SK-N-SH (cell line): ENCODE measurements at regions not wholly inside any gene's neighbourhood (a gene's known extent, or its start where the extent isn't known, plus 50 kb on each side); places are given as distances from the start of the nearest gene placed in this dataset.

Source experiments
- CTCF ChIA-PET: fragments of 300-600, 350-600 bp; formaldehyde crosslinking; extraction: SDS; loops from one replicate; lab custom pipeline; 2021; lab: Yijun Ruan, JAX
- POLR2A ChIA-PET: fragments of 350-600 bp; sonication (Branson Sonifier 250); formaldehyde crosslinking; extraction: SDS; loops from one replicate; lab custom pipeline; 2020; ENCODE audit warnings: antibody characterized with exemption, inconsistent platforms; lab: Yijun Ruan, JAX
- DNase-seq: peaks from one replicate; pipeline ENCODE4 v3.0.0; 2012
- H2AFZ ChIP-seq: fragments of 200-600 bp; sonication (generic); 2 replicates; pipeline ENCODE4 v1.8.1; 2016; ENCODE audit warnings: antibody characterized with exemption, mild to moderate bottlenecking, low read depth
- H3F3A ChIP-seq: fragments of 200-600 bp; sonication (generic); replicated peaks from 2 replicates; pipeline ENCODE3; 2016; ENCODE audit warnings: antibody characterized with exemption, mild to moderate bottlenecking; ENCODE audit not compliant: insufficient read depth
- H3K27ac ChIP-seq, 2 experiments: fragments of 200-500 bp in 1 of 2; fragments of 200-600 bp in 1 of 2; sonication (Bioruptor generic) in 1 of 2; sonication (generic), shearing (Covaris generic) in 1 of 2; 2 replicates each; pipeline versions ENCODE4 v1.5.1 to v1.6.1; 2014 to 2016; ENCODE audit warnings: low read depth in 2 of 2, inconsistent platforms in 1 of 2, low read length in 1 of 2, mild to moderate bottlenecking in 1 of 2, mixed read lengths in 1 of 2
- H3K27me3 ChIP-seq: fragments of 200-600 bp; sonication (generic), shearing (Covaris generic); 2 replicates; pipeline ENCODE4 v1.6.1; 2016; ENCODE audit warnings: mixed run types; ENCODE audit not compliant: insufficient read depth
- H3K36me3 ChIP-seq, 2 experiments: fragments of 200-500 bp in 1 of 2; fragments of 200-600 bp in 1 of 2; sonication (Bioruptor generic) in 1 of 2; sonication (generic) in 1 of 2; replicated peaks in 1 of 2; 2 replicates each; pipeline versions ENCODE3 to v1.5.1; 2014 to 2016; ENCODE audit warnings: low read length in 1 of 2, mild to moderate bottlenecking in 1 of 2; ENCODE audit not compliant: insufficient read depth in 2 of 2, control insufficient read depth in 1 of 2
- H3K4me1 ChIP-seq, 2 experiments: fragments of 200-500 bp in 1 of 2; fragments of 200-600 bp in 1 of 2; sonication (Bioruptor generic) in 1 of 2; sonication (generic), shearing (Covaris generic) in 1 of 2; 2 replicates each; pipeline versions ENCODE4 v1.5.1 to v1.6.1; 2014 to 2016; ENCODE audit warnings: low read depth in 1 of 2, low read length in 1 of 2, mixed run types in 1 of 2; ENCODE audit not compliant: insufficient read depth in 2 of 2, control insufficient read depth in 1 of 2
- H3K4me2 ChIP-seq: fragments of 200-600 bp; sonication (generic), shearing (Covaris generic); 2 replicates; pipeline ENCODE4 v1.6.1; 2017; ENCODE audit warnings: mixed run types
- H3K4me3 ChIP-seq, 2 experiments: fragments of 200-500 bp in 1 of 2; fragments of 200-600 bp in 1 of 2; sonication (Bioruptor generic) in 1 of 2; sonication (generic), shearing (Covaris generic) in 1 of 2; 2 replicates each; pipeline versions ENCODE4 v1.5.1 to v1.8.1; 2014 to 2016; ENCODE audit warnings: low read depth in 2 of 2, inconsistent platforms in 1 of 2, low read length in 1 of 2, mild to moderate bottlenecking in 1 of 2, mixed read lengths in 1 of 2, moderate library complexity in 1 of 2
- H3K79me2 ChIP-seq: fragments of 200-600 bp; sonication (generic); 2 replicates; pipeline ENCODE4 v1.8.1; 2017; ENCODE audit warnings: mild to moderate bottlenecking; ENCODE audit not compliant: insufficient read depth
- H3K9ac ChIP-seq: fragments of 200-600 bp; sonication (generic); 2 replicates; pipeline ENCODE4 v1.6.1; 2017; ENCODE audit warnings: mixed run types
- H3K9me2 ChIP-seq: fragments of 200-600 bp; sonication (generic); 2 replicates; pipeline ENCODE4 v1.6.1; 2017; ENCODE audit warnings: mixed run types
- H3K9me3 ChIP-seq: fragments of 200-600 bp; sonication (generic); 2 replicates; pipeline ENCODE4 v1.6.1; 2017; ENCODE audit warnings: mixed run types, mild to moderate bottlenecking, moderate library complexity
- H4K20me1 ChIP-seq: fragments of 200-600 bp; sonication (generic); 2 replicates; pipeline ENCODE4 v1.6.1; 2017; ENCODE audit warnings: mild to moderate bottlenecking, mixed run types; ENCODE audit not compliant: insufficient read depth
- ELF1 ChIP-seq: IDR thresholded peaks from 2 replicates; pipeline ENCODE4 v1.4.0; 2012
- EZH2phosphoT487 ChIP-seq: fragments of 200-600 bp; sonication (generic); IDR thresholded peaks from 2 replicates; pipeline ENCODE4 v1.6.1; 2017; ENCODE audit warnings: low read depth, mixed run types, mild to moderate bottlenecking, antibody characterized with exemption, moderate library complexity, borderline replicate concordance
- FOSL2 ChIP-seq: IDR thresholded peaks from 2 replicates; pipeline ENCODE4 v1.4.0; 2012; ENCODE audit warnings: low read depth, mild to moderate bottlenecking, moderate library complexity, borderline replicate concordance
- FOXJ3 ChIP-seq: sonication (generic); formaldehyde crosslinking; IDR thresholded peaks from 2 replicates; pipeline ENCODE4 v1.5.1; 2020; ENCODE audit warnings: mild to moderate bottlenecking, missing genetic modification reagents
- FOXM1 ChIP-seq: IDR thresholded peaks from 2 replicates; pipeline ENCODE4 v1.4.0; 2012; ENCODE audit warnings: low read depth, mild to moderate bottlenecking
- GATA2 ChIP-seq: sonication (generic); formaldehyde crosslinking; IDR thresholded peaks from 2 replicates; pipeline ENCODE4 v1.5.0; 2020; ENCODE audit warnings: mild to moderate bottlenecking, missing genetic modification reagents
- JUND ChIP-seq: IDR thresholded peaks from 2 replicates; pipeline ENCODE4 v1.4.0; 2012
- MEF2A ChIP-seq: IDR thresholded peaks from 2 replicates; pipeline ENCODE4 v1.4.0; 2012; ENCODE audit warnings: low read depth, borderline replicate concordance
- MXI1 ChIP-seq: IDR thresholded peaks from 2 replicates; pipeline ENCODE4 v1.6.1; 2012; ENCODE audit warnings: mild to moderate bottlenecking, low read depth, low read length, improper control_type of control experiment
- NFIC ChIP-seq: IDR thresholded peaks from 2 replicates; pipeline ENCODE4 v1.4.0; 2012; ENCODE audit warnings: borderline replicate concordance
- POLR2AphosphoS5 ChIP-seq: IDR thresholded peaks from 2 replicates; pipeline ENCODE4 v1.6.1; 2012; ENCODE audit warnings: low read depth, low read length
- RCOR1 ChIP-seq: fragments of 150-350 bp; IDR thresholded peaks from 2 replicates; pipeline ENCODE4 v1.6.1; 2017; ENCODE audit warnings: antibody characterized with exemption, low read length
- SIN3A ChIP-seq: IDR thresholded peaks from 2 replicates; pipeline ENCODE4 v1.6.1; 2012; ENCODE audit warnings: low read depth, mild to moderate bottlenecking, low read length, moderate library complexity, borderline replicate concordance
- SMC3 ChIP-seq: IDR thresholded peaks from 2 replicates; pipeline ENCODE4 v1.6.1; 2012; ENCODE audit warnings: low read depth, low read length, improper control_type of control experiment
- YY1 ChIP-seq: IDR thresholded peaks from 2 replicates; pipeline ENCODE4 v1.4.0; 2012; ENCODE audit warnings: low read depth, mild to moderate bottlenecking
- WGBS: methylation state at CpG from one replicate; pipeline ENCODE4 v1.1.6; 2017; ENCODE audit warnings: low lambda C conversion rate; 5-methylcytosine and 5-hydroxymethylcytosine counted together
- TF ChIP-seq, protein P1 (sequence below): IDR thresholded peaks from 2 replicates; pipeline ENCODE4; 2012
- TF ChIP-seq, protein P2 (sequence below): IDR thresholded peaks from 2 replicates; pipeline ENCODE4 v1.6.1; 2012; ENCODE audit warnings: mild to moderate bottlenecking, low read depth, low read length, moderate library complexity
- TF ChIP-seq, protein P3 (sequence below): IDR thresholded peaks from 2 replicates; pipeline ENCODE4 v1.4.0; 2012; ENCODE audit warnings: low read depth, borderline replicate concordance
- TF ChIP-seq, protein P4 (sequence below): fragments of 150-350 bp; IDR thresholded peaks from 2 replicates; pipeline ENCODE4 v1.6.1; 2016; ENCODE audit warnings: mild to moderate bottlenecking, low read depth, low read length

DNA sequence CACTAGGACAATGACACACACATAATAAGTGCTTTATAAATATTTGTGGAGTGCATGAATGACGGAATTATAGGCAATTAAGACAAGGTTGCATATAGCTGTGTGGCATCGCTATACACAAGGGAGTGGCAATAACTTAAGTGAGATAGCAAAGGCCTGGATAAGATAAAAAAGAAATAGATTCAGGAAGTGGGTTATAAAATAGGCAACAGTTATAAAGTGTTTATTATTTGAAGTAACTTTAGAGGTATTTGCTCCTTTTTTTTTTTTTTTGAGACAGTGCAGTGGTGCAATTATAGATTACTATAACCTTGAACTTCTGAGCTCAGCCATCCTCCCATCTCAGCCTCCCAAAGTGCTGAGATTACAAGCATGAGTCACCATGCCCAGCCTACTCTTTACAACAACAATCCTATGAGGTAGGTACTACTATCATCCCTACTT lies 75.9 kb upstream of the LOC128125822 start:
- DNase-seq: no peak
- Histone ChIP-seq H3K36me3 (no peaks in the 10 kb centered on the region), H3K79me2 (no peaks in the 10 kb centered on the region), H3K27ac (no peak overlapping the region), H3K4me2 (no peak overlapping the region), H3F3A (no peaks in the 10 kb centered on the region), H3K4me3 (no peak overlapping the region), H3K9ac (no peak overlapping the region), H3K9me2 (no peaks in the 10 kb centered on the region), H3K4me1 (no peaks in the 10 kb centered on the region), H2AFZ (no peak overlapping the region), H4K20me1 (no peaks in the 10 kb centered on the region), H3K9me3 (no peaks in the 10 kb centered on the region), H3K27me3 (no peaks in the 10 kb centered on the region; the same call in 1 of the 2 replicates)
- ChIA-PET CTCF (interaction anchor here (1.1 kb wide), 1 partner anchor 102 kb away, joined by 3 read pairs; no protein-coding TSS in a partner anchor), POLR2A (no interaction called here)
- 64% methylated on average over 2 of the region's 2 CpGs for WGBS
- TF ChIP-seq, protein P1, sequence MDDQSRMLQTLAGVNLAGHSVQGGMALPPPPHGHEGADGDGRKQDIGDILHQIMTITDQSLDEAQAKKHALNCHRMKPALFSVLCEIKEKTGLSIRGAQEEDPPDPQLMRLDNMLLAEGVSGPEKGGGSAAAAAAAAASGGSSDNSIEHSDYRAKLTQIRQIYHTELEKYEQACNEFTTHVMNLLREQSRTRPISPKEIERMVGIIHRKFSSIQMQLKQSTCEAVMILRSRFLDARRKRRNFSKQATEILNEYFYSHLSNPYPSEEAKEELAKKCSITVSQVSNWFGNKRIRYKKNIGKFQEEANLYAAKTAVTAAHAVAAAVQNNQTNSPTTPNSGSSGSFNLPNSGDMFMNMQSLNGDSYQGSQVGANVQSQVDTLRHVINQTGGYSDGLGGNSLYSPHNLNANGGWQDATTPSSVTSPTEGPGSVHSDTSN: no peak
- TF ChIP-seq, protein P2, sequence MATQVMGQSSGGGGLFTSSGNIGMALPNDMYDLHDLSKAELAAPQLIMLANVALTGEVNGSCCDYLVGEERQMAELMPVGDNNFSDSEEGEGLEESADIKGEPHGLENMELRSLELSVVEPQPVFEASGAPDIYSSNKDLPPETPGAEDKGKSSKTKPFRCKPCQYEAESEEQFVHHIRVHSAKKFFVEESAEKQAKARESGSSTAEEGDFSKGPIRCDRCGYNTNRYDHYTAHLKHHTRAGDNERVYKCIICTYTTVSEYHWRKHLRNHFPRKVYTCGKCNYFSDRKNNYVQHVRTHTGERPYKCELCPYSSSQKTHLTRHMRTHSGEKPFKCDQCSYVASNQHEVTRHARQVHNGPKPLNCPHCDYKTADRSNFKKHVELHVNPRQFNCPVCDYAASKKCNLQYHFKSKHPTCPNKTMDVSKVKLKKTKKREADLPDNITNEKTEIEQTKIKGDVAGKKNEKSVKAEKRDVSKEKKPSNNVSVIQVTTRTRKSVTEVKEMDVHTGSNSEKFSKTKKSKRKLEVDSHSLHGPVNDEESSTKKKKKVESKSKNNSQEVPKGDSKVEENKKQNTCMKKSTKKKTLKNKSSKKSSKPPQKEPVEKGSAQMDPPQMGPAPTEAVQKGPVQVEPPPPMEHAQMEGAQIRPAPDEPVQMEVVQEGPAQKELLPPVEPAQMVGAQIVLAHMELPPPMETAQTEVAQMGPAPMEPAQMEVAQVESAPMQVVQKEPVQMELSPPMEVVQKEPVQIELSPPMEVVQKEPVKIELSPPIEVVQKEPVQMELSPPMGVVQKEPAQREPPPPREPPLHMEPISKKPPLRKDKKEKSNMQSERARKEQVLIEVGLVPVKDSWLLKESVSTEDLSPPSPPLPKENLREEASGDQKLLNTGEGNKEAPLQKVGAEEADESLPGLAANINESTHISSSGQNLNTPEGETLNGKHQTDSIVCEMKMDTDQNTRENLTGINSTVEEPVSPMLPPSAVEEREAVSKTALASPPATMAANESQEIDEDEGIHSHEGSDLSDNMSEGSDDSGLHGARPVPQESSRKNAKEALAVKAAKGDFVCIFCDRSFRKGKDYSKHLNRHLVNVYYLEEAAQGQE: no peak
- TF ChIP-seq, protein P3, sequence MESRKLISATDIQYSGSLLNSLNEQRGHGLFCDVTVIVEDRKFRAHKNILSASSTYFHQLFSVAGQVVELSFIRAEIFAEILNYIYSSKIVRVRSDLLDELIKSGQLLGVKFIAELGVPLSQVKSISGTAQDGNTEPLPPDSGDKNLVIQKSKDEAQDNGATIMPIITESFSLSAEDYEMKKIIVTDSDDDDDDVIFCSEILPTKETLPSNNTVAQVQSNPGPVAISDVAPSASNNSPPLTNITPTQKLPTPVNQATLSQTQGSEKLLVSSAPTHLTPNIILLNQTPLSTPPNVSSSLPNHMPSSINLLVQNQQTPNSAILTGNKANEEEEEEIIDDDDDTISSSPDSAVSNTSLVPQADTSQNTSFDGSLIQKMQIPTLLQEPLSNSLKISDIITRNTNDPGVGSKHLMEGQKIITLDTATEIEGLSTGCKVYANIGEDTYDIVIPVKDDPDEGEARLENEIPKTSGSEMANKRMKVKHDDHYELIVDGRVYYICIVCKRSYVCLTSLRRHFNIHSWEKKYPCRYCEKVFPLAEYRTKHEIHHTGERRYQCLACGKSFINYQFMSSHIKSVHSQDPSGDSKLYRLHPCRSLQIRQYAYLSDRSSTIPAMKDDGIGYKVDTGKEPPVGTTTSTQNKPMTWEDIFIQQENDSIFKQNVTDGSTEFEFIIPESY: no peak
- no peak for TF ChIP-seq ELF1
- TF ChIP-seq YY1: no peak
- TF ChIP-seq POLR2AphosphoS5: no peak
- no peak for TF ChIP-seq SIN3A
- no peak for TF ChIP-seq MEF2A
- TF ChIP-seq NFIC: no peak
- no peak for TF ChIP-seq FOXJ3 (CRISPR knock-in tag)
- no peak for TF ChIP-seq FOXM1

DNA sequence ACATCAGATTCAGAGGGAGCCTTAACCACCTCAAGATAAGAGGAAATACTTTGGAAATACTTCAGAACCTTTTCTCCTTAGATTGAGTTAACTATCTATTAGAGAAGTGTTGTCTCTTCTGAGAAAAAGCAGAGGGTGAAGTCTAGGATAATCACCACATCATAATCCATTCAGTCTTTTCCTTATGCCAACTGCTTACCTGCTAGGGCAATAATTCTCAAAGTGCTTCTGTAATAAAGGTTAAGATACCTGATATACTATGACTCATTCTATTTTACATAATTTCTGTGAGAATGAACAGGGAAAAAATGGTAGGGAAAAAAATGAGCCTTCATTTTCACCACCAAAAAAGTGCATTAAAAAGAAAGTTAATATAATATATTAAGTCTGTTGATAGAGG lies 70.1 kb upstream of the LOC128125822 start:
- no peaks in the 10 kb centered on the region for H3K27me3 ChIP-seq
- CTCF ChIA-PET: no interaction called here

More for the DNA sequence above, 70.1 kb upstream of the LOC128125822 start:
- Histone ChIP-seq H3K4me3 (no peak overlapping the region), H3K9ac (no peak overlapping the region), H3K4me2 (no peak overlapping the region), H3K9me3 (no peaks in the 10 kb centered on the region), H3K36me3 (no peaks in the 10 kb centered on the region), H2AFZ (no peak overlapping the region), H3K9me2 (no peaks in the 10 kb centered on the region), H4K20me1 (no peaks in the 10 kb centered on the region), H3K79me2 (no peaks in the 10 kb centered on the region), H3K27ac (no peak overlapping the region), H3K4me1 (no peaks in the 10 kb centered on the region), H3F3A (no peaks in the 10 kb centered on the region)
- TF ChIP-seq RCOR1 (no peak), POLR2AphosphoS5 (no peak), JUND (no peak), EZH2phosphoT487 (no peak), SMC3 (no peak), GATA2 (CRISPR knock-in tag) (no peak), FOXJ3 (CRISPR knock-in tag) (no peak), MXI1 (no peak), FOSL2 (no peak)
- TF ChIP-seq, protein P4, sequence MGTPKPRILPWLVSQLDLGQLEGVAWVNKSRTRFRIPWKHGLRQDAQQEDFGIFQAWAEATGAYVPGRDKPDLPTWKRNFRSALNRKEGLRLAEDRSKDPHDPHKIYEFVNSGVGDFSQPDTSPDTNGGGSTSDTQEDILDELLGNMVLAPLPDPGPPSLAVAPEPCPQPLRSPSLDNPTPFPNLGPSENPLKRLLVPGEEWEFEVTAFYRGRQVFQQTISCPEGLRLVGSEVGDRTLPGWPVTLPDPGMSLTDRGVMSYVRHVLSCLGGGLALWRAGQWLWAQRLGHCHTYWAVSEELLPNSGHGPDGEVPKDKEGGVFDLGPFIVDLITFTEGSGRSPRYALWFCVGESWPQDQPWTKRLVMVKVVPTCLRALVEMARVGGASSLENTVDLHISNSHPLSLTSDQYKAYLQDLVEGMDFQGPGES: no peak
- TF ChIP-seq, protein P1: no peak
- POLR2A ChIA-PET: no interaction called here
- DNase-seq: no peak
